AG08396 (cell line): ENCODE measurements at regions not wholly inside any gene's neighbourhood (a gene's known extent, or its start where the extent isn't known, plus 50 kb on each side); places are given as distances from the start of the nearest gene placed in this dataset.
"Not testable (repeated sequence)": the region's sequence is repeated elsewhere in the genome, so short reads cannot be mapped to it uniquely, and the experiment has no call there.

Experiments
- DNase-seq: peaks from one replicate; pipeline ENCODE4 v3.0.0; 2012; ENCODE audit warnings: low spot score, mixed read lengths

DNA sequence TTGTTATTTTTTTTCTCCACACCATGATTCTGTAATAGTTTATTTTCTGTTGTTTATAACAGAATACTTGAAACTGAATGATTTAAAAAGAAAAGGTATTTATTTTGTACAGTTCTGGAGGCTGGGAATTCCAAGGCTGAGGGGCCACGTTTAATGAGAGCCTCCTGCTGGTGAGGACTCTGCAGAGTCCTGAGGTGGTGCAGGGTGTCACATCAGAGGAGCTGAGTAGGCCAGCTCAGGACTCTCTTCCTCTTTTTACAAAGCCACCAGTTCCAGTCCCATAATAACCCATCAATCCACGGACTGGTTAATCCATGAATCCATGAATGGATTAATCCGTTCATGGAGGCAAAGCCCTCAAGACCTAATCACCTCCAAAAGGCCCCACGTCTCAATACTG is 71.6 kb downstream of the TFAP2A start:
- DNase-seq, result no peak

- DNase-seq, result no peak
Observed at GRCh38 chr6:10341605-10342004, 73.3 kb downstream of the TFAP2A start.

DNA sequence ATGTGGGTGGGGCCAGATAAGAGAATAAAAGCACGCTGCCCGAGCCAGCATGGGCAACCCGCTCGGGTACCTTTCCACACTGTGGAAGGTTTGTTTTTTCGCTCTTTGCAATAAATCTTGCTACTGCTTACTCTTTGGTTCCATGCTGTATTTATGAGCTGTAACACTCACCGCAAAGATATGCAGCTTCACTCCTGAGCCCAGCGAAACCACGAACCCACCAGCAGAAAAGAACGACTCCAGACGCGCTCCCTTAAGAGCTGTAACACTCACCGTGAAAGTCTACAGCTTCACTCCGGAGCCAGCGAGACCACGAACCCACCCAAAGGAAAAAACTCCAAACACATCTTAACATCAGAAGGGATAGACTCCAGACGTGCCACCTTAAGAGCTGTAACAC is 76.7 kb downstream of the TFAP2A start:
- DNase-seq, result no peak

DNA sequence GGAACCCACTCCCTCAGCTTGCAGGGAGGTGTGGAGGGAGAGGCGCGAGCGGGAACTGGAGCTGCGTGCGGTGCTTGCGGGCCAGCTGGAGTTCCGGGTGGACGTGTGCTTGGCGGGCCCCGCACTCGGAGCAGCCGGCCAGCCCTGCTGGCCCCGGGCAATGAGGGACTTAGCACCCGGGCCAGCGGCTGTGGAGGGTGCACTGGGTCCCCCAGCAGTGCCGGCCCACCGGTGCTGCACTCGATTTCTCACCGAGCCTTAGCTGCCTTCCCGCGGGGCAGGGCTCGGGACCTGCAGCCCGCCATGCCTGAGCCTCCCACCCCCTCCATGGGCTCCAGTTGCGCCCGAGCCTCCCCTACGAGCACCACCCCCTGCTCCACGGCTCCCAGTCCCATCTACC is 77.5 kb downstream of the TFAP2A start:
- DNase-seq, result not testable (repeated sequence)

DNA sequence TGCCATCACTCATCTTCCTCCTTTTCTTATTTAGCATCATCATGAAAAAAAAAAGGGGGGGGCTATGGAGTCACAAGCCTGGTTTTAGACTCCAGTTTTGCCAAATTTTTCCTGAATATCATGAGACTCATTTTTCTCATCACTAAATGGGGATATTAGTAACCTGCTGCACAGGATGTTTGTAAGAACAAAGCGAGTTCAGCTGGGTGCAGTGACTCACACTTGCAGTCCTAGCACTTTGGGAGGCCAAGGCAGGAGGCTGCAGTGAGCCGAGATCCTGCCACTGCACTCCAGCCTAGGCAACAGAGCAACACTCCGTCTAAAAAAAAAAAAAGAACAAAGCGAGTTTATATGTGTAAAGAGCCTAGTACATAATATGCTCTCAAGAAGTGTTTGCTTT is 82.8 kb downstream of the TFAP2A start:
- DNase-seq, result no peak

- no peak for DNase-seq
Observed at GRCh38 chr6:10331334-10331968, 83.4 kb downstream of the TFAP2A start.

DNA sequence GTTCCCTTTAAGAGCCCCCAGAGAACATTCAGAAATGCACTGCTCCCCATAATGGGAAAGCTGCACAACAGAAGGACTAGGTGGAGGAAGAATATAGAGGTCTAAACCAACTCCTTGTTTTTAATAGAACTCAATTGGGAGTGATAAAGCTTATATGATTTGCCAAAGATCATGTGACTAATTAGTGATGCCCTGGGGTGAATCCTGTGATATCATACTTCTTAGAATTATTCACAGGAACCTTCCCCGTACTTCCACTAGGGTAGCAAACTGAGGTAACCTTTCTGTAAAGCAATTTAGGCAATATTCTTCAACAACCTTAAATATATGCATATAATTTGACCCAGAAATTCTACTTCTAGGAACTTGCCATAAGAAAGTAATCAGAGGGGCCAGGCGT is 84.4 kb downstream of the TFAP2A start:
- no peak for DNase-seq

- DNase-seq, result no peak
Observed at GRCh38 chr6:10323018-10323417, 91.9 kb downstream of the TFAP2A start.

DNA sequence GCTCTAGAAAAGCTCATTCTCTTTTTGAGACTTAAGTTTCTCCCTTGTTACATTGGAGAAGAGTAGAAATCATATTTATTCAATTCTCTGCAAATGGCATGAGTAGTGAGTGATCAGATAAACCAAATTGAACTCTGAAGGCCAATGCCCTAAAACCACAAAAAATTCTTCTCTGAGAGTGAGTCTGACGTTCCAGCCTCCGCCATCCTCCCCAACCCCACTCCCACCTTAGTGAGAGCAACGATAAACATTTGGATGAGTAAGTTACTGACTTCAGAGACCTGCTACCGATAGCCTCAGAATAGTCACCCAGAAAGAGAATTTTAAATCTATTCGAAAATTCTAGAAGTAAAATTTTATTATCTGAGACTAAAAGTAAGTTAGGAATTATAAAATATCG is 94.6 kb downstream of the TFAP2A start:
- DNase-seq, result no peak

- DNase-seq, result peak; percentile 40
Observed at GRCh38 chr6:10316373-10316721, 98.5 kb downstream of the TFAP2A start.

GRCh38 chr6:10315658-10316372 is 99.1 kb downstream of the TFAP2A start:
- no peak for DNase-seq

DNA sequence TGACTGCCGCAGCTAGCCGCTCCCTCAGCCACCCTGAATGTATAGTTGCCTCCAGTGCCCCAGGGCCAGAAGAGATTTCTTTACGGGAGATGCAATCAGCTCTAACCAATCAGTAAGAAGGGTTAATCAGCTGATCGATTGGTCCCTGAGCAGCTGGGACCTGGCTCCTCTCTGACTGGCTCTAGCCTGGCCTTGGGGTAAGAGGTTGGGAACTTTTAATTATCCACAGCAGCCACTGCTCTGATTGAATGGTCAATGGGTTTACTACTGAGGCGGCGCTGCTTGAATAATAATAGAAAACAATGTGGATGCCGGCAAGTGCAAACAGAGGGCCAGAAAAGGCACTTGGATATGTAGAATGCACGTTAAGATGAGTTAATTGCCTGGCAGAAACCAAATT is 99.8 kb downstream of the TFAP2A start:
- no peak for DNase-seq

- DNase-seq, result no peak
Observed at GRCh38 chr6:10314163-10314955, 100.5 kb downstream of the TFAP2A start.

- no peak for DNase-seq
Observed at GRCh38 chr6:10313799-10314162, 101.1 kb downstream of the TFAP2A start.

DNA sequence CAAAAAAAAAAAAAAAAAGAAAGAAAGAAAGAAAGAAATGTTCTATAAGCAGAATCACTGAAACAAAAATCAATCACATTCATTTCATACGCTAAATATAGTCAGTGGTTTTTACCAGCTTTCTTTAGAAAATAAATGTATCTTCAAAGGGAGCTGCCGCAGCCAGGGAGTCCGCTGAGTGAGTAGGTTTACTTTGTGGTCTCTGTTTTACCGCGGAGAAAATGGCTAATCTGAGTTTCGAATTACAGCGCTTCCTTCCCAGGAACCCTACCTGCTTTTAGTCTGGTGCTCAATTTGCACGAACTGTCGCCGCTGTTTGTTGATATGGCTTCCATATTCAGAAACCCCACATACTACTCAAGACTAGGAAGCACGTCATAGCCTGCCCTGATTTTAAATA is 102.4 kb downstream of the TFAP2A start:
- DNase-seq, result no peak

DNA sequence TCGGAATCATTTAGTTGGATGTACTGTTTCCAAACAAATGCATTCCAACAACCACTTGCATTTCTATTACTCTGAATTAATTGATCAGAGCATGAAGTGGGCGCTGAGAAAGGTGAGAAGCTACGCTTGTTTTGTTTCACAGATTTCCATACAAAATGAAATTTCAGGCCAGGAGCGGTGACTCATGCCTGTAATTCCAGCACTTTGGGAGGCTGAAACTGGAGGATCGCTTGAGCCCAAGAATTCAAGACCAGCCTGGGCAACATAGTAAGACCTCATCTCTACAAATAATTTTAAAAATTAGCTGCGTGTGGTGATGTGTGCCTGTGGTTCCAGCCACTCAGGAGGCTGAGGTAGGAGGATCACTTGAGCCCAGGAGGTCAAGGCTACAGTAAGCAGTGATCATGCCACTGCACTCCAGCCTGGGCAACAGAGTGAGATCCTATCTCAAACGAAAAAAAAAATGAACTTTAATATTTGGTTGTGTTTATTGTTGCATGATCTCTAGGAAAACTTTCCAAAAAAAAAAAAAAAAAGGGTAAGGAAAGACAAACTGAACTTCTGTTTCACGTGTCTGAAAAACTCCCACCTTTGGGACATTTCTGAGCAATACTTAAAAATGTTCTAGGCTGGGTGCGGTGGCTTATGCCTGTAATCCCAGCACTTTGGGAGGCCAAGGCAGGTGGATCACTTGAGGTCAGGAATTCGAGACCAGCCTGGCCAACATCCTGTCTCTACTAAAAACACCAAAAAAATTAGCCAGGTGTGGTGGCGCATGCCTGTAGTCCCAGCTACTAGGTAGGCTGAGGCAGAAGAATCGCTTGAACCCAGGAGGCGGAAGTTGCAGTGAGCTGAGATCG is 103.1 kb downstream of the TFAP2A start:
- DNase-seq, result not testable (repeated sequence)

- no peak for DNase-seq
Observed at GRCh38 chr6:10310826-10311225, 104.0 kb downstream of the TFAP2A start.

DNA sequence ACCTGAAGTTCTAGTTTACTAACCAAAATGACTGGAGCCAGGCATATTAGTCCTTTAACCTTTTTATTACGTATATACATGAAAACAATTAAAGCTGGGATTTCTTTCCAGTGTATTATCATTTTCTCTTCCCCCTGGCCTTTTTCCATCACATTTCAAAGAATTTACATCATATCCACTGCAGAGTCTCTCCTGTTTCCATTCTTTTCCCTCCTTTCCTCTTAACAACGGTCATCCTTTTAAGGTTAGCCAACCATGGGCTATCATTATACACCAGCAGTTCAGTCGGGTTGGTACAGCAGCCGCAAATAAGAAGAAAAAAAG is 104.6 kb downstream of the TFAP2A start:
- DNase-seq, result no peak

GRCh38 chr6:10309457-10310329 is 105.2 kb downstream of the TFAP2A start:
- DNase-seq, result no peak

- no peak for DNase-seq
Observed at GRCh38 chr6:10307476-10307875, 107.4 kb downstream of the TFAP2A start.

GRCh38 chr6:10307028-10307427 is 107.8 kb downstream of the TFAP2A start:
- no peak for DNase-seq
